ENCODE measurements at regions not wholly inside any gene's neighbourhood (a gene's known extent, or its start where the extent isn't known, plus 50 kb on each side); places are given as distances from the start of the nearest gene placed in this dataset.

- intact Hi-C loops (cut with micrococcal nuclease; ENCODE audit: unreplicated experiment), result no loop called here
- Histone ChIP-seq H3K4me3 (ENCODE audit: low read depth, low read length, poor library complexity, severe bottlenecking) (no peak overlapping the region), H3K9me2 (ENCODE audit: insufficient read depth, low read length) (no peaks in the 10 kb centered on the region), H3K27ac (ENCODE audit: low read depth, low read length, poor library complexity, severe bottlenecking) (no peak overlapping the region), H3K9me3 (ENCODE audit: low read length) (no peaks in the 10 kb centered on the region), H3K4me1 (ENCODE audit: insufficient read depth, low read length, poor library complexity, severe bottlenecking) (no peaks in the 10 kb centered on the region), H4K20me1 (ENCODE audit: insufficient read depth, low read length) (no peaks in the 10 kb centered on the region), H3K4me2 (ENCODE audit: low read length) (no peak overlapping the region), H3K36me3 (ENCODE audit: insufficient read depth, low read length) (no peaks in the 10 kb centered on the region), H3K79me2 (ENCODE audit: insufficient read depth, low read depth, low read length) (no peaks in the 10 kb centered on the region), H2AFZ (ENCODE audit: low read length) (no peak overlapping the region)
- ChIA-PET CTCF (ENCODE audit: unreplicated experiment) (no interaction called here), POLR2A (no interaction called here)
- no peak for DNase-seq (ENCODE audit: low spot score)
- no TSS peak for BruUV-seq (replicated peaks)
- TF ChIP-seq CTCF (conservative IDR thresholded peaks at IDR 0.05; ENCODE audit: low read length), result no peak
- no peak for TF ChIP-seq EZH2phosphoT487 (IDR thresholded peaks at IDR 0.05; ENCODE audit: borderline replicate concordance, low read depth, low read length)
These were observed 158.2 kb upstream of the SALL3 start for GRCh38 chr18:78821396-78821795.

- BruUV-seq (replicated peaks), result no TSS peak
- CTCF ChIA-PET (ENCODE audit: unreplicated experiment), result no interaction called here
These were observed 157.3 kb upstream of the SALL3 start for GRCh38 chr18:78822171-78822948.

More at GRCh38 chr18:78822171-78822948, 157.3 kb upstream of the SALL3 start:
- intact Hi-C loops (cut with micrococcal nuclease; ENCODE audit: unreplicated experiment), result no loop called here
- no peak for DNase-seq (ENCODE audit: low spot score)
- Histone ChIP-seq H3K4me3 (ENCODE audit: low read depth, low read length, poor library complexity, severe bottlenecking) (no peak overlapping the region), H3K9me3 (ENCODE audit: low read length) (no peaks in the 10 kb centered on the region), H3K36me3 (ENCODE audit: insufficient read depth, low read length) (no peaks in the 10 kb centered on the region), H2AFZ (ENCODE audit: low read length) (no peak overlapping the region), H4K20me1 (ENCODE audit: insufficient read depth, low read length) (no peaks in the 10 kb centered on the region), H3K79me2 (ENCODE audit: insufficient read depth, low read depth, low read length) (no peaks in the 10 kb centered on the region), H3K27ac (ENCODE audit: low read depth, low read length, poor library complexity, severe bottlenecking) (no peak overlapping the region), H3K4me1 (ENCODE audit: insufficient read depth, low read length, poor library complexity, severe bottlenecking) (no peaks in the 10 kb centered on the region), H3K4me2 (ENCODE audit: low read length) (no peak overlapping the region), H3K9me2 (ENCODE audit: insufficient read depth, low read length) (no peaks in the 10 kb centered on the region)
- POLR2A ChIA-PET, result no interaction called here
- TF ChIP-seq CTCF (conservative IDR thresholded peaks at IDR 0.05; ENCODE audit: low read length) (no peak), EZH2phosphoT487 (IDR thresholded peaks at IDR 0.05; ENCODE audit: borderline replicate concordance, low read depth, low read length) (no peak)
